Activated CD4-positive, alpha-beta T cell treated with anti-CD3 and anti-CD28 coated beads, Interleukin-2, amount 10 ng/mL, durations not matched to agents 24 days and 14 days (primary cell): ENCODE measurements at regions not wholly inside any gene's neighbourhood (a gene's known extent, or its start where the extent isn't known, plus 50 kb on each side); places are given as distances from the start of the nearest gene placed in this dataset.
A peak's percentile ranks its signal among the peaks of the same experiment; 100 is the strongest.
"Not testable (repeated sequence)": the region's sequence is repeated elsewhere in the genome, so short reads cannot be mapped to it uniquely, and the experiment has no call there.

Experiments
- DNase-seq: peaks from one replicate; pipeline ENCODE4 v3.0.0; 2022
- H3K27ac Mint-ChIP-seq: one replicate; pipeline ENCODE4 v1.8.0; 2022; ENCODE audit warnings: mild to moderate bottlenecking, mixed read lengths
- H3K27me3 Mint-ChIP-seq: one replicate; pipeline ENCODE4 v1.8.0; 2022; ENCODE audit warnings: mixed read lengths
- H3K36me3 Mint-ChIP-seq: one replicate; pipeline ENCODE4 v1.8.0; 2022; ENCODE audit warnings: low read depth, mild to moderate bottlenecking, mixed read lengths
- H3K4me1 Mint-ChIP-seq: one replicate; pipeline ENCODE4 v1.8.0; 2021; ENCODE audit warnings: mixed read lengths
- H3K4me3 Mint-ChIP-seq: one replicate; pipeline ENCODE4 v1.8.0; 2022; ENCODE audit warnings: mild to moderate bottlenecking, moderate library complexity, mixed read lengths
- H3K9me3 Mint-ChIP-seq: one replicate; pipeline ENCODE4 v1.8.0; 2021; ENCODE audit warnings: mixed read lengths
- intact Hi-C: fragments of 100-400 bp; cut with micrococcal nuclease; formaldehyde crosslinking; loops from one replicate; pipeline ENCODE4 v1.15.1; 2023

GRCh38 chr1:206256935-206257334 lies 53.6 kb downstream of the SRGAP2 start:
- DNase-seq, H3K27ac Mint-ChIP-seq, H3K4me3 Mint-ChIP-seq, H3K4me1 Mint-ChIP-seq, intact Hi-C loops, H3K27me3 Mint-ChIP-seq, H3K9me3 Mint-ChIP-seq, H3K36me3 Mint-ChIP-seq: not testable (repeated sequence)

- H3K27me3 Mint-ChIP-seq, H3K27ac Mint-ChIP-seq, H3K36me3 Mint-ChIP-seq, H3K9me3 Mint-ChIP-seq, DNase-seq, H3K4me3 Mint-ChIP-seq, H3K4me1 Mint-ChIP-seq, intact Hi-C loops: not testable (repeated sequence)
Measured at GRCh38 chr1:206261473-206261872, 58.1 kb downstream of the SRGAP2 start.

- intact Hi-C loops, H3K27me3 Mint-ChIP-seq, DNase-seq, H3K4me3 Mint-ChIP-seq, H3K27ac Mint-ChIP-seq, H3K4me1 Mint-ChIP-seq, H3K36me3 Mint-ChIP-seq, H3K9me3 Mint-ChIP-seq: not testable (repeated sequence)
Measured at GRCh38 chr1:206262424-206262823, 59.1 kb downstream of the SRGAP2 start.

GRCh38 chr1:206264916-206265315 lies 61.6 kb downstream of the SRGAP2 start:
- intact Hi-C loops, H3K27ac Mint-ChIP-seq, H3K36me3 Mint-ChIP-seq, DNase-seq, H3K9me3 Mint-ChIP-seq, H3K4me1 Mint-ChIP-seq, H3K4me3 Mint-ChIP-seq, H3K27me3 Mint-ChIP-seq: not testable (repeated sequence)

- DNase-seq, H3K4me1 Mint-ChIP-seq, H3K9me3 Mint-ChIP-seq, H3K27me3 Mint-ChIP-seq, H3K4me3 Mint-ChIP-seq, H3K27ac Mint-ChIP-seq, intact Hi-C loops, H3K36me3 Mint-ChIP-seq: not testable (repeated sequence)
Measured at GRCh38 chr1:206271153-206271552, 67.8 kb downstream of the SRGAP2 start.

GRCh38 chr1:206273104-206273503 lies 69.8 kb downstream of the SRGAP2 start:
- not testable (repeated sequence) for H3K27me3 Mint-ChIP-seq

GRCh38 chr1:206276143-206276542 lies 72.8 kb downstream of the SRGAP2 start:
- H3K36me3 Mint-ChIP-seq, DNase-seq, H3K27me3 Mint-ChIP-seq, H3K4me1 Mint-ChIP-seq, H3K9me3 Mint-ChIP-seq, H3K27ac Mint-ChIP-seq, H3K4me3 Mint-ChIP-seq, intact Hi-C loops: not testable (repeated sequence)

More at GRCh38 chr1:206273104-206273503, 69.8 kb downstream of the SRGAP2 start:
- H3K36me3 Mint-ChIP-seq, DNase-seq, H3K27ac Mint-ChIP-seq, H3K4me1 Mint-ChIP-seq, H3K9me3 Mint-ChIP-seq, intact Hi-C loops, H3K4me3 Mint-ChIP-seq: not testable (repeated sequence)

- H3K36me3 Mint-ChIP-seq, DNase-seq, H3K9me3 Mint-ChIP-seq, H3K4me3 Mint-ChIP-seq, H3K27me3 Mint-ChIP-seq, intact Hi-C loops, H3K4me1 Mint-ChIP-seq: not testable (repeated sequence)
- peak overlapping the region; percentile 16 for H3K27ac Mint-ChIP-seq
Measured at GRCh38 chr1:206278683-206279082, 75.3 kb downstream of the SRGAP2 start.

GRCh38 chr1:206280683-206281082 lies 77.3 kb downstream of the SRGAP2 start:
- H3K27me3 Mint-ChIP-seq, H3K27ac Mint-ChIP-seq, H3K9me3 Mint-ChIP-seq, H3K36me3 Mint-ChIP-seq, H3K4me1 Mint-ChIP-seq, intact Hi-C loops, DNase-seq, H3K4me3 Mint-ChIP-seq: not testable (repeated sequence)

- H3K36me3 Mint-ChIP-seq, H3K27ac Mint-ChIP-seq, H3K27me3 Mint-ChIP-seq, H3K4me3 Mint-ChIP-seq, intact Hi-C loops, H3K9me3 Mint-ChIP-seq, DNase-seq: not testable (repeated sequence)
- peaks cover 11% of the 10 kb centered on the region for H3K4me1 Mint-ChIP-seq
Measured at GRCh38 chr1:206281912-206282654, 78.7 kb downstream of the SRGAP2 start.

- H3K27ac Mint-ChIP-seq, DNase-seq, H3K4me1 Mint-ChIP-seq, H3K27me3 Mint-ChIP-seq, H3K4me3 Mint-ChIP-seq, H3K9me3 Mint-ChIP-seq, H3K36me3 Mint-ChIP-seq, intact Hi-C loops: not testable (repeated sequence)
Measured at GRCh38 chr1:206285024-206285960, 82.0 kb downstream of the SRGAP2 start.

- H3K27ac Mint-ChIP-seq, H3K9me3 Mint-ChIP-seq, H3K36me3 Mint-ChIP-seq, H3K4me1 Mint-ChIP-seq, intact Hi-C loops, H3K4me3 Mint-ChIP-seq, DNase-seq, H3K27me3 Mint-ChIP-seq: not testable (repeated sequence)
Measured at GRCh38 chr1:206287759-206288158, 84.4 kb downstream of the SRGAP2 start.

GRCh38 chr1:206288453-206288852 lies 85.1 kb downstream of the SRGAP2 start:
- H3K27me3 Mint-ChIP-seq, H3K36me3 Mint-ChIP-seq, H3K4me1 Mint-ChIP-seq, H3K4me3 Mint-ChIP-seq, H3K27ac Mint-ChIP-seq, intact Hi-C loops, H3K9me3 Mint-ChIP-seq, DNase-seq: not testable (repeated sequence)

GRCh38 chr1:206297145-206298031 lies 94.0 kb downstream of the SRGAP2 start:
- intact Hi-C loops, H3K27me3 Mint-ChIP-seq, H3K9me3 Mint-ChIP-seq, H3K4me3 Mint-ChIP-seq, H3K36me3 Mint-ChIP-seq, H3K27ac Mint-ChIP-seq, DNase-seq, H3K4me1 Mint-ChIP-seq: not testable (repeated sequence)
